Neural crest cell (in vitro differentiated cells): ENCODE measurements at regions not wholly inside any gene's neighbourhood (a gene's known extent, or its start where the extent isn't known, plus 50 kb on each side); places are given as distances from the start of the nearest gene placed in this dataset.

Experiments used
- DNase-seq: peaks from one replicate; pipeline ENCODE4 v3.0.0; 2021; ENCODE audit warnings: low read depth, mixed read lengths, low spot score
- H3K27ac Mint-ChIP-seq: one replicate; pipeline ENCODE4 v1.8.0; 2021; ENCODE audit warnings: mild to moderate bottlenecking, mixed read lengths; ENCODE audit not compliant: unreplicated experiment
- H3K27me3 Mint-ChIP-seq: 2 replicates; pipeline ENCODE4 v1.8.0; 2021; ENCODE audit warnings: low read depth, mild to moderate bottlenecking, mixed read lengths
- H3K36me3 Mint-ChIP-seq: 2 replicates; pipeline ENCODE4 v1.8.0; 2021; ENCODE audit warnings: low read depth, mild to moderate bottlenecking, mixed read lengths
- H3K4me1 Mint-ChIP-seq: 2 replicates; pipeline ENCODE4 v1.8.0; 2021; ENCODE audit warnings: mixed read lengths
- H3K4me3 Mint-ChIP-seq: one replicate; pipeline ENCODE4 v1.8.0; 2021; ENCODE audit warnings: mild to moderate bottlenecking, mixed read lengths
- H3K9me3 Mint-ChIP-seq: 2 replicates; pipeline ENCODE4 v1.8.0; 2021; ENCODE audit warnings: mixed read lengths
- CTCF ChIP-seq: fragments of 200-600 bp; sonication (generic); conservative IDR thresholded peaks from 2 replicates; pipeline ENCODE4 v1.5.0; 2021; ENCODE audit warnings: antibody characterized with exemption, mild to moderate bottlenecking

DNA sequence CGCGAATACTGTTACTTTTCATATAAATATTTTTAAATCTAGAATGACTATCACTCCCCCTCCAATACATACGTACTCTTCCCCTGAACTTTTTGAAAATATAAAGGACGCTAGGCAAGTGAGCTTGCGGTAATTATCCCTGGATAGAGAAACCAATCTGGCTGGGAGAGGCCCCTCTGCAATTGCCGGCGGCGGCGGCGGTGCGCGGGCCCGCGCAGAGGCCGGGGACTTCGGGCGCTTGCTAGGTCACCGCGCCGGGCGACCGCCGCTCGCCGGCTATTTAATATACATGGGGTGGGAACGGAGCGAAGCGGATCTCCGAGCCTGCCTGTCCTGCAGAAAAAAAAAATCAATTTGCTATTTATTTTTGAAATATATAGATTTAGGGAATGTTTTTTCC lies 416.3 kb upstream of the ESRRG start:
- Mint-ChIP-seq H3K4me3 (peak overlapping the region; percentile 71), H3K4me1 (peaks cover 56% of the 10 kb centered on the region), H3K27ac (no peak overlapping the region), H3K36me3 (no peaks in the 10 kb centered on the region), H3K27me3 (peaks cover 80% of the 10 kb centered on the region), H3K9me3 (no peaks in the 10 kb centered on the region)
- DNase-seq, result peak; percentile 21
- no peak for TF ChIP-seq CTCF

DNA sequence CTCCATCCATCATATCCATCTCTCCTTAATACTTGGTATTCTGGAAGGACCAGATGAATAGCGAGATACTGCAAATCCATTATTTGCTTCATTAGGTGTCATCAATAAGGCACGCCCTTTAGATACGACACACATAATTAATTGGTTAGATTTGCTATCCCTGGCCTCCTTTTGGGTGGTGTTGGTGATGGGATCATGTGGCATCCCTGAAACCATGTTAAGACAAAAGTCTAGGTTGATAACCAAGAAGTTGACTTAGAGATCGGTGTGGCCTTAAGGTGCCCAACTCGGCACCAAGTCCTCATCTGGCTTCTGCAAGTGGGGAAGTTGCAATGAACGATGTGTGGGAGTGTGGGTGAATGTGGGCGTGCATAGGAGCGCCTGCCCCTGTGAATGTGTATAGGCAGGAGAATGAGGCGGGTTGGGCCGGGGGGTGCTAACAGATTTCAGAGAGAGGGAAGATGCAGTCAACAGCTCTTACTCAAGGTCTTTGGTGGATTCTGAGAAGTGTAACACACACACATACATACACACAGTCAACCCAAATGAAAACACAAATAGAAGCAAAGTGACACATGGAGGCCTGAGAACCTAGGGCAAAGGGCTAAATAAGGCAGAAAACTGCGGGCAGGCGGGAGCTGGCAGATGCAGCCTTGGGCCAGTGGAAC lies 415.7 kb upstream of the ESRRG start:
- Mint-ChIP-seq H3K27me3 (peaks cover 86% of the 10 kb centered on the region), H3K4me3 (peak overlapping the region; percentile 71), H3K9me3 (no peaks in the 10 kb centered on the region), H3K36me3 (no peaks in the 10 kb centered on the region), H3K27ac (no peak overlapping the region), H3K4me1 (peaks cover 60% of the 10 kb centered on the region)
- no peak for TF ChIP-seq CTCF
- DNase-seq, result peak; percentile 1

DNA sequence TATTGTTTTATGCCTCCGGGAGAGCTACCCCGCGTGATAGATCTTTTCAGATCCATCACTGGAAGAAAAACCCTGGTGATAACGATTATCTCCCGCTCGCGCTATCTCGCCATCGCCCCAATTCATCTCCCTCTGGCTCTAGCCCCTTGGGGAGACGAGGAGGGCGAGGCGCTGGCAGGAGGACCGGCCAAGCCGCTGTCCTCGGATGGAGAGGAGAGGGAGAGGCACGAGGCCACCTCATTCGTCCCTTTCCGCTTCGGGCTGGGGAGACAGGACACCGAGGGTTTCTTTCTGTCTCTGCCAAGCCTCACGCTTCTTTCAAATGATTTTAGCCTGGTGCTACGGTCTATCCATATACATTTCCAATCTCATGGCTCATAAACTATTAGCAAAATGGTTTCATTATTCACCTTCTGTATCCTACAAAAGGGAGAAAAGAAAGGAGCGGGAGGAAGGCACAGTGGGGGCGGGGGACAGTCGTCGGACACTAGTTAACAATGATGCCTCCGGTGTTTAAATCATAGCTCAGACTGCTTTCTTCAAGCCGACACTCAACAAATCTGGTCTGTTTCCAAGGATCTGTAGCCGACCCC lies 415.0 kb upstream of the ESRRG start:
- peaks cover 92% of the 10 kb centered on the region for H3K27me3 Mint-ChIP-seq
- peak; percentile 2 for DNase-seq
- no peak for TF ChIP-seq CTCF
- H3K27ac Mint-ChIP-seq, result no peak overlapping the region
- H3K4me3 Mint-ChIP-seq, result peak overlapping the region; percentile 71
- H3K36me3 Mint-ChIP-seq, result no peaks in the 10 kb centered on the region
- H3K9me3 Mint-ChIP-seq, result no peaks in the 10 kb centered on the region
- peaks cover 60% of the 10 kb centered on the region for H3K4me1 Mint-ChIP-seq

- DNase-seq, result peak; percentile 1
- Mint-ChIP-seq H3K4me3 (peak overlapping the region; percentile 76), H3K27me3 (peaks cover 97% of the 10 kb centered on the region), H3K36me3 (no peaks in the 10 kb centered on the region), H3K9me3 (no peaks in the 10 kb centered on the region), H3K27ac (no peak overlapping the region), H3K4me1 (peaks cover 60% of the 10 kb centered on the region)
- no peak for TF ChIP-seq CTCF
Measured at GRCh38 chr1:217137210-217137881, 414.1 kb upstream of the ESRRG start.

DNA sequence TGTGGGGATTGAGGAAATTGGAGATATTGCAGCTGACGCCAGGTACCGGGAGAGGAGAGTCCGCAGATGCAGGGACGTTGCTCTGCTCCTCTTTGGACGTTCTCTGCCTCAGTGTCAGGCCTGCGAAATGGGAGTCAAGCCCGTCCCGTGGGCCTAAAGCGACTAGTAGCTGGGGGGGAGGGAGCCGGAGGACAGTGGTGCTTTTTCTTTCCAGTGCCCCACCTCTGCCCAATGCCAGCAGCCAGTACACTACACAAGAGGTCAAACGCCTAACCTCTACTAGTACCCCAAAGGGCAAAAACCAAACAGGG lies 413.6 kb upstream of the ESRRG start:
- no peaks in the 10 kb centered on the region for H3K9me3 Mint-ChIP-seq
- peaks cover 60% of the 10 kb centered on the region for H3K4me1 Mint-ChIP-seq
- no peak for DNase-seq
- no peak overlapping the region for H3K27ac Mint-ChIP-seq
- no peaks in the 10 kb centered on the region for H3K36me3 Mint-ChIP-seq
- H3K27me3 Mint-ChIP-seq, result peaks cover 100% of the 10 kb centered on the region
- H3K4me3 Mint-ChIP-seq, result peak overlapping the region; percentile 76
- TF ChIP-seq CTCF, result no peak
